T-helper 17 cell (primary cell): ENCODE measurements at regions not wholly inside any gene's neighbourhood (a gene's known extent, or its start where the extent isn't known, plus 50 kb on each side); places are given as distances from the start of the nearest gene placed in this dataset.

Experiments
- ATAC-seq: fragments of 150-1000 bp; cut with Tn5 transposase; 2 replicates; pipeline ENCODE4 v1.10.0; 2021; ENCODE audit warnings: mild to moderate bottlenecking, moderate library complexity
- DNase-seq, 3 donors: peaks; one replicate each; pipeline versions ENCODE4 v3.0.0 to v3.0.0-alpha.2; 2020 to 2021
- H3K9me3 ChIP-seq: one replicate; pipeline ENCODE4 v1.7.0; 2013; ENCODE audit warnings: low read length, mild to moderate bottlenecking; ENCODE audit not compliant: control insufficient read depth, poor library complexity, severe bottlenecking
- H3K27ac Mint-ChIP-seq: one replicate; pipeline ENCODE4 v1.8.0; 2022; ENCODE audit warnings: mild to moderate bottlenecking, moderate library complexity, mixed read lengths
- H3K27me3 Mint-ChIP-seq: one replicate; pipeline ENCODE4 v1.8.0; 2022; ENCODE audit warnings: mixed read lengths
- H3K36me3 Mint-ChIP-seq: one replicate; pipeline ENCODE4 v1.8.0; 2022; ENCODE audit warnings: low read depth, mixed read lengths
- H3K4me1 Mint-ChIP-seq: one replicate; pipeline ENCODE4 v1.8.0; 2022; ENCODE audit warnings: mild to moderate bottlenecking, mixed read lengths
- H3K4me3 Mint-ChIP-seq: one replicate; pipeline ENCODE4 v1.8.0; 2022; ENCODE audit warnings: mild to moderate bottlenecking, moderate library complexity, mixed read lengths

- ATAC-seq (no peak), DNase-seq (no peak)
- H3K36me3 Mint-ChIP-seq, result no peaks in the 10 kb centered on the region
- H3K9me3 ChIP-seq, result no peaks in the 10 kb centered on the region
- no peak overlapping the region for H3K4me3 Mint-ChIP-seq
- H3K27ac Mint-ChIP-seq, result no peak overlapping the region
- no peaks in the 10 kb centered on the region for H3K27me3 Mint-ChIP-seq
- no peaks in the 10 kb centered on the region for H3K4me1 Mint-ChIP-seq
These were observed 96.2 kb upstream of the PAPPA start for GRCh38 chr9:116057371-116057770.

- Mint-ChIP-seq H3K27ac (no peak overlapping the region), H3K36me3 (no peaks in the 10 kb centered on the region), H3K4me1 (no peaks in the 10 kb centered on the region), H3K4me3 (no peak overlapping the region), H3K27me3 (no peaks in the 10 kb centered on the region)
- ATAC-seq, result no peak
- no peaks in the 10 kb centered on the region for H3K9me3 ChIP-seq
- no peak for DNase-seq
These were observed 95.2 kb upstream of the PAPPA start for GRCh38 chr9:116058421-116058820.

GRCh38 chr9:116059466-116059865, 94.1 kb upstream of the PAPPA start:
- no peaks in the 10 kb centered on the region for H3K27me3 Mint-ChIP-seq
- H3K36me3 Mint-ChIP-seq, result no peaks in the 10 kb centered on the region
- H3K27ac Mint-ChIP-seq, result no peak overlapping the region
- ATAC-seq (no peak), DNase-seq (no peak)
- H3K4me1 Mint-ChIP-seq, result no peaks in the 10 kb centered on the region
- H3K4me3 Mint-ChIP-seq, result no peak overlapping the region
- H3K9me3 ChIP-seq, result no peaks in the 10 kb centered on the region

GRCh38 chr9:116060631-116061030, 93.0 kb upstream of the PAPPA start:
- ATAC-seq (no peak), DNase-seq (no peak)
- Mint-ChIP-seq H3K27ac (no peak overlapping the region), H3K36me3 (no peaks in the 10 kb centered on the region), H3K27me3 (no peaks in the 10 kb centered on the region), H3K4me3 (no peak overlapping the region), H3K4me1 (no peaks in the 10 kb centered on the region)
- no peaks in the 10 kb centered on the region for H3K9me3 ChIP-seq

- no peaks in the 10 kb centered on the region for H3K36me3 Mint-ChIP-seq
- no peaks in the 10 kb centered on the region for H3K4me1 Mint-ChIP-seq
- no peak overlapping the region for H3K4me3 Mint-ChIP-seq
- no peak for DNase-seq
- ATAC-seq, result no peak
- H3K27me3 Mint-ChIP-seq, result no peaks in the 10 kb centered on the region
- no peaks in the 10 kb centered on the region for H3K9me3 ChIP-seq
- no peak overlapping the region for H3K27ac Mint-ChIP-seq
These were observed 91.9 kb upstream of the PAPPA start for GRCh38 chr9:116061546-116062205.

- no peaks in the 10 kb centered on the region for H3K27me3 Mint-ChIP-seq
These were observed 91.4 kb upstream of the PAPPA start for GRCh38 chr9:116062206-116062550.

GRCh38 chr9:116064970-116065369, 88.6 kb upstream of the PAPPA start:
- Mint-ChIP-seq H3K36me3 (no peaks in the 10 kb centered on the region), H3K4me1 (no peaks in the 10 kb centered on the region), H3K4me3 (no peak overlapping the region), H3K27ac (no peak overlapping the region), H3K27me3 (no peaks in the 10 kb centered on the region)
- no peaks in the 10 kb centered on the region for H3K9me3 ChIP-seq
- ATAC-seq (no peak), DNase-seq (no peak)

More at GRCh38 chr9:116062206-116062550, 91.4 kb upstream of the PAPPA start:
- no peak for ATAC-seq
- no peaks in the 10 kb centered on the region for H3K4me1 Mint-ChIP-seq
- no peak overlapping the region for H3K27ac Mint-ChIP-seq
- H3K36me3 Mint-ChIP-seq, result no peaks in the 10 kb centered on the region
- H3K9me3 ChIP-seq, result no peaks in the 10 kb centered on the region
- DNase-seq, result no peak
- no peak overlapping the region for H3K4me3 Mint-ChIP-seq

- no peaks in the 10 kb centered on the region for H3K27me3 Mint-ChIP-seq
- H3K36me3 Mint-ChIP-seq, result no peaks in the 10 kb centered on the region
- ATAC-seq (no peak), DNase-seq (no peak)
- H3K27ac Mint-ChIP-seq, result no peak overlapping the region
- no peak overlapping the region for H3K4me3 Mint-ChIP-seq
- no peaks in the 10 kb centered on the region for H3K4me1 Mint-ChIP-seq
- H3K9me3 ChIP-seq, result no peaks in the 10 kb centered on the region
These were observed 87.4 kb upstream of the PAPPA start for GRCh38 chr9:116066221-116066620.

GRCh38 chr9:116067566-116067965, 86.0 kb upstream of the PAPPA start:
- no peaks in the 10 kb centered on the region for H3K4me1 Mint-ChIP-seq
- H3K36me3 Mint-ChIP-seq, result no peaks in the 10 kb centered on the region
- H3K9me3 ChIP-seq, result no peaks in the 10 kb centered on the region
- H3K4me3 Mint-ChIP-seq, result no peak overlapping the region
- ATAC-seq (no peak), DNase-seq (no peak)
- no peak overlapping the region for H3K27ac Mint-ChIP-seq
- H3K27me3 Mint-ChIP-seq, result no peaks in the 10 kb centered on the region

GRCh38 chr9:116070256-116070914, 83.2 kb upstream of the PAPPA start:
- Mint-ChIP-seq H3K27ac (no peak overlapping the region), H3K27me3 (no peaks in the 10 kb centered on the region), H3K4me1 (no peaks in the 10 kb centered on the region), H3K4me3 (no peak overlapping the region), H3K36me3 (no peaks in the 10 kb centered on the region)
- ATAC-seq (no peak), DNase-seq (no peak)
- H3K9me3 ChIP-seq, result no peaks in the 10 kb centered on the region

GRCh38 chr9:116072046-116072445, 81.5 kb upstream of the PAPPA start:
- no peaks in the 10 kb centered on the region for H3K4me1 Mint-ChIP-seq

GRCh38 chr9:116073826-116074225, 79.8 kb upstream of the PAPPA start:
- ATAC-seq (no peak), DNase-seq (no peak)
- no peaks in the 10 kb centered on the region for H3K4me1 Mint-ChIP-seq
- H3K9me3 ChIP-seq, result no peaks in the 10 kb centered on the region
- no peak overlapping the region for H3K4me3 Mint-ChIP-seq
- no peaks in the 10 kb centered on the region for H3K36me3 Mint-ChIP-seq
- H3K27ac Mint-ChIP-seq, result no peak overlapping the region
- no peaks in the 10 kb centered on the region for H3K27me3 Mint-ChIP-seq

More at GRCh38 chr9:116072046-116072445, 81.5 kb upstream of the PAPPA start:
- Mint-ChIP-seq H3K27me3 (no peaks in the 10 kb centered on the region), H3K27ac (no peak overlapping the region), H3K4me3 (no peak overlapping the region), H3K36me3 (no peaks in the 10 kb centered on the region)
- DNase-seq, result no peak
- ATAC-seq, result no peak
- H3K9me3 ChIP-seq, result no peaks in the 10 kb centered on the region

- Mint-ChIP-seq H3K4me1 (no peaks in the 10 kb centered on the region), H3K36me3 (no peaks in the 10 kb centered on the region), H3K4me3 (no peak overlapping the region), H3K27me3 (no peaks in the 10 kb centered on the region), H3K27ac (no peak overlapping the region)
- ATAC-seq (no peak), DNase-seq (no peak)
- H3K9me3 ChIP-seq, result no peaks in the 10 kb centered on the region
These were observed 78.9 kb upstream of the PAPPA start for GRCh38 chr9:116074658-116075057.

- no peaks in the 10 kb centered on the region for H3K36me3 Mint-ChIP-seq
- H3K9me3 ChIP-seq, result no peaks in the 10 kb centered on the region
- no peak overlapping the region for H3K4me3 Mint-ChIP-seq
- DNase-seq (no peak), ATAC-seq (no peak)
- H3K27me3 Mint-ChIP-seq, result no peaks in the 10 kb centered on the region
- no peak overlapping the region for H3K27ac Mint-ChIP-seq
- H3K4me1 Mint-ChIP-seq, result no peaks in the 10 kb centered on the region
These were observed 78.4 kb upstream of the PAPPA start for GRCh38 chr9:116075191-116075590.
